Breast epithelium (tissue), 4 donors: ENCODE measurements at regions not wholly inside any gene's neighbourhood (a gene's known extent, or its start where the extent isn't known, plus 50 kb on each side); places are given as distances from the start of the nearest gene placed in this dataset.

ENCODE experiments used
- DNase-seq, 2 donors: peaks; one replicate each; pipeline ENCODE4 v3.0.0-alpha.2; 2019; ENCODE audit warnings: low spot score in 2 of 2
- H3K27ac ChIP-seq, 2 donors: fragments of 200-600 bp; sonication (generic) in 1 of 2; one replicate each; pipeline ENCODE4 v1.5.1; 2016 to 2019; ENCODE audit warnings: mild to moderate bottlenecking in 1 of 2
- H3K27me3 ChIP-seq, 2 donors: fragments of 200-600 bp; sonication (generic) in 1 of 2; one replicate each; pipeline versions ENCODE4 v1.5.1 to v1.6.0; 2017 to 2019; ENCODE audit warnings: control low read depth in 1 of 2, mild to moderate bottlenecking in 1 of 2
- H3K36me3 ChIP-seq: fragments of 200-600 bp; one replicate; pipeline ENCODE4 v1.5.1; 2019
- H3K4me1 ChIP-seq, 2 donors: fragments of 200-600 bp; sonication (generic); one replicate each; pipeline ENCODE4 v1.5.1; 2016 to 2019; ENCODE audit warnings: control low read depth in 1 of 2
- H3K4me3 ChIP-seq, 3 donors: fragments of 200-600 bp; sonication (generic); 1 replicate in 2 of 3; 2 replicates in 1 of 3; pipeline ENCODE4 v1.5.1; 2016 to 2019; ENCODE audit warnings: mild to moderate bottlenecking in 3 of 3, moderate library complexity in 2 of 3
- H3K9me3 ChIP-seq, 2 donors: fragments of 200-600 bp; sonication (generic) in 1 of 2; one replicate each; pipeline ENCODE4 v1.5.1; 2016 to 2019; ENCODE audit warnings: control low read depth in 1 of 2
- CTCF ChIP-seq, 3 donors: fragments of 450-650 bp; IDR thresholded peaks; one replicate each; pipeline ENCODE4 v1.5.1; 2016 to 2017; ENCODE audit warnings: antibody characterized with exemption in 3 of 3, mild to moderate bottlenecking in 3 of 3, moderate library complexity in 3 of 3
- POLR2A ChIP-seq: fragments of 450-650 bp; IDR thresholded peaks from one replicate; pipeline ENCODE4 v1.6.1; 2016; ENCODE audit warnings: antibody characterized with exemption, mild to moderate bottlenecking, moderate library complexity
- POLR2AphosphoS5 ChIP-seq, 3 donors: sonication (generic); formaldehyde crosslinking; IDR thresholded peaks; one replicate each; pipeline ENCODE4 v1.6.1; 2017; ENCODE audit warnings: antibody characterized with exemption in 3 of 3
- intact Hi-C: fragments of 100-400 bp; cut with DNase I; formaldehyde crosslinking; loops from one replicate; pipeline ENCODE4 v1.15.1; 2023; ENCODE audit warnings: low total_unique reads

DNA sequence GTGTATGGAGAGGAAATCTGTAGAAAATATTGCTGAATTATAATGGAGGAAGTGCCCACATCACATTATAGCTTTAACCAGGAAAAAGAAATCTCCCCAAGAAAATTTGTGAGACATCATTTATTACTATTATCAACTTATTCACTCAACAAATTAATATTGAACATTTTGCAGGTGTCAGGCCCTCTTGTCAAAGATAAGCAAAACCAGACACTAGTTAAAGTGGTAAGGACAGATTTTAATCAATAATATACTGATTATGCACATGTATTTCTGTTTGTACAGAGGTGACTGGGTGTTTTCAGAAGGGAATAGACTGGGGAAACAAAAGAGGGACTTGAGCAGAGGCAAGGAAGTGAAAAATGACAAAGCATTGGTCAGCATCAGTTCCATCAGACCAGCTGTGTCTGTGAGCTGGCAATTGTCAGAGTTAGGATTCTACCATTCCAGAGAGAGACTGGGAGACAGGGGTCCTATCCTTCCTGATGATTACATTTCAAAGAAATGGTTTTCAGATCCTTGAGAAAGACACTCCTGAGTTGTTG is 519.2 kb downstream of the UTRN start:
- H3K4me1 ChIP-seq: no peaks in the 10 kb centered on the region
- no peak for DNase-seq
- TF ChIP-seq POLR2AphosphoS5 (IDR thresholded peaks at IDR 0.05): no peak
- intact Hi-C loops: no loop called here
- H3K4me3 ChIP-seq: no peak overlapping the region
- H3K27ac ChIP-seq: no peak overlapping the region
- H3K27me3 ChIP-seq: no peaks in the 10 kb centered on the region
- no peaks in the 10 kb centered on the region for H3K36me3 ChIP-seq
- H3K9me3 ChIP-seq: no peaks in the 10 kb centered on the region

GRCh38 chr6:144805049-144805448 is 519.9 kb downstream of the UTRN start:
- Histone ChIP-seq H3K4me1 (no peaks in the 10 kb centered on the region), H3K9me3 (no peaks in the 10 kb centered on the region), H3K36me3 (no peaks in the 10 kb centered on the region), H3K27me3 (no peaks in the 10 kb centered on the region), H3K27ac (no peak overlapping the region), H3K4me3 (no peak overlapping the region)
- intact Hi-C loops: no loop called here
- TF ChIP-seq CTCF (IDR thresholded peaks at IDR 0.05) (no peak), POLR2A (no peak), POLR2AphosphoS5 (IDR thresholded peaks at IDR 0.05) (no peak)
- DNase-seq: no peak

- DNase-seq: no peak
- H3K4me3 ChIP-seq: no peak overlapping the region
- TF ChIP-seq CTCF (IDR thresholded peaks at IDR 0.05) (no peak), POLR2A (no peak), POLR2AphosphoS5 (IDR thresholded peaks at IDR 0.05) (no peak)
- H3K9me3 ChIP-seq: no peaks in the 10 kb centered on the region
- H3K4me1 ChIP-seq: no peaks in the 10 kb centered on the region
- no peaks in the 10 kb centered on the region for H3K36me3 ChIP-seq
- intact Hi-C loops: no loop called here
- H3K27ac ChIP-seq: no peak overlapping the region
- no peaks in the 10 kb centered on the region for H3K27me3 ChIP-seq
Measured at GRCh38 chr6:144806222-144806621, 521.1 kb downstream of the UTRN start.

GRCh38 chr6:144809120-144809519 is 524.0 kb downstream of the UTRN start:
- Histone ChIP-seq H3K9me3 (no peaks in the 10 kb centered on the region), H3K27me3 (no peaks in the 10 kb centered on the region), H3K4me1 (no peaks in the 10 kb centered on the region), H3K27ac (no peak overlapping the region), H3K36me3 (no peaks in the 10 kb centered on the region), H3K4me3 (no peak overlapping the region)
- no peak for TF ChIP-seq POLR2AphosphoS5 (IDR thresholded peaks at IDR 0.05)
- intact Hi-C loops: no loop called here
- DNase-seq: no peak

DNA sequence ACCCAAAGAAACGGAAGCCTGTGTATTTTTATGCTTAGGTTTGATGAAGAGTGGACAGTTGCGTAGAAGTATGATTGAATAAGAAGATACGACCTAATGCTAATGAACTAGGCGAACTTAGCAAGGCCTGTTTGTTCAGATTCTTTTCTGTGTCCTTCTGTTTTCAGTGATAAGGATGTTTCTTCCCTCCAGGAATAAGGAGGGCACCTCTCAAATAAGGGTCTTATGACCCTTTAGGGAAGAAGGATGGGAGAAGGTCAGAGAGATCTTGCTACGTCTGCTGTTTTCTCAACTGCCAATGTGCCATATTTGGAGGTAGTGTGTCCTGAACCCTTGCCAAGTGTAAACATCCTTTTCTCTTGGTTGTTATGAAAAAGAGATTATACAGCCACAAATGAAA is 524.8 kb downstream of the UTRN start:
- Histone ChIP-seq H3K4me3 (no peak overlapping the region), H3K27me3 (no peaks in the 10 kb centered on the region), H3K36me3 (no peaks in the 10 kb centered on the region), H3K27ac (no peak overlapping the region), H3K4me1 (no peaks in the 10 kb centered on the region), H3K9me3 (no peaks in the 10 kb centered on the region)
- TF ChIP-seq POLR2A: no peak
- no peak for DNase-seq
- intact Hi-C loops: no loop called here

GRCh38 chr6:144811140-144811539 is 526.0 kb downstream of the UTRN start:
- no peak overlapping the region for H3K4me3 ChIP-seq

More at GRCh38 chr6:144811140-144811539, 526.0 kb downstream of the UTRN start:
- Histone ChIP-seq H3K9me3 (no peaks in the 10 kb centered on the region), H3K36me3 (no peaks in the 10 kb centered on the region), H3K4me1 (no peaks in the 10 kb centered on the region), H3K27me3 (no peaks in the 10 kb centered on the region), H3K27ac (no peak overlapping the region)
- TF ChIP-seq POLR2AphosphoS5 (IDR thresholded peaks at IDR 0.05): no peak
- TF ChIP-seq CTCF (IDR thresholded peaks at IDR 0.05): no peak
- no peak for TF ChIP-seq POLR2A
- no peak for DNase-seq
- intact Hi-C loops: no loop called here
